ENCODE measurements at regions not wholly inside any gene's neighbourhood (a gene's known extent, or its start where the extent isn't known, plus 50 kb on each side); places are given as distances from the start of the nearest gene placed in this dataset.

GRCh38 chr7:37545619-37546534 lies 97.2 kb upstream of the ELMO1 start (continued):
- TF ChIP-seq ZNF462 (CRISPR knock-in tag; IDR thresholded peaks at IDR 0.05) (no peak), ZNF331 (CRISPR knock-in tag; IDR thresholded peaks at IDR 0.05; ENCODE audit: low read depth) (no peak), ZNF114 (CRISPR knock-in tag; IDR thresholded peaks at IDR 0.05) (no peak), REST (IDR thresholded peaks at IDR 0.05; ENCODE audit: unreplicated experiment) (no peak), STAT1 (IDR thresholded peaks at IDR 0.05; ENCODE audit: unreplicated experiment) (no peak)
